Hepatocyte (in vitro differentiated cells): ENCODE measurements at regions not wholly inside any gene's neighbourhood (a gene's known extent, or its start where the extent isn't known, plus 50 kb on each side); places are given as distances from the start of the nearest gene placed in this dataset.
"Not testable (repeated sequence)": the region's sequence is repeated elsewhere in the genome, so short reads cannot be mapped to it uniquely, and the experiment has no call there.

ENCODE experiments used
- CTCF ChIP-seq: fragments of 200-600 bp; sonication (generic); IDR thresholded peaks from 2 replicates; pipeline ENCODE4 v1.5.1; 2016; ENCODE audit warnings: antibody characterized with exemption, mild to moderate bottlenecking; ENCODE audit not compliant: poor library complexity
- EZH2 ChIP-seq: fragments of 200-600 bp; sonication (generic); IDR thresholded peaks from 2 replicates; pipeline ENCODE4 v1.6.1; 2016; ENCODE audit warnings: antibody characterized with exemption, mild to moderate bottlenecking, borderline replicate concordance

- not testable (repeated sequence) for TF ChIP-seq CTCF, EZH2
Observed at GRCh38 chr4:72753414-72753813, 184.4 kb upstream of the ADAMTS3 start.
